A549 (cell line): ENCODE measurements at regions not wholly inside any gene's neighbourhood (a gene's known extent, or its start where the extent isn't known, plus 50 kb on each side); places are given as distances from the start of the nearest gene placed in this dataset.
A peak's percentile ranks its signal among the peaks of the same experiment; 100 is the strongest.
"Not testable (repeated sequence)": the region's sequence is repeated elsewhere in the genome, so short reads cannot be mapped to it uniquely, and the experiment has no call there.

Source experiments
- ATAC-seq, 2 experiments: fragments of 200-7000 bp in 1 of 2; fragments of >200 bp in 1 of 2; cut with Nextera tagmentation in 1 of 2; cut with Tn5 transposase in 1 of 2; 3 replicates each; pipeline versions ENCODE4 v1.8.0 to v1.9.1; 2018 to 2020; ENCODE audit warnings: mild to moderate bottlenecking in 1 of 2, moderate library complexity in 1 of 2
- CTCF ChIA-PET: fragments of 300-600 bp; sonication (Branson Sonifier 250); formaldehyde crosslinking; extraction: SDS; loops from one replicate; lab custom pipeline; 2021; ENCODE audit warnings: antibody characterized with exemption, inconsistent platforms; lab: Yijun Ruan, JAX
- POLR2A ChIA-PET: fragments of 350-600 bp; formaldehyde crosslinking; extraction: SDS; loops from one replicate; lab custom pipeline; 2021; ENCODE audit warnings: antibody characterized with exemption, inconsistent platforms; lab: Yijun Ruan, JAX
- DNase-seq, 2 experiments: peaks; one replicate each; pipeline versions ENCODE4 v3.0.0 to v3.0.0-alpha.2; 2011 to 2016; ENCODE audit warnings: low read depth in 1 of 2, low spot score in 1 of 2
- FAIRE-seq: peaks from 2 replicates; lab custom pipeline; 2011; peaks lifted over from hg19 to GRCh38; lab: Jason Lieb, UNC
- H3K27ac ChIP-seq, 2 experiments: fragments of >200 bp; sonication (Bioruptor Twin); formaldehyde crosslinking; 3 replicates each; pipeline ENCODE4 v1.5.1; 2016 to 2017
- H3K4me1 ChIP-seq: fragments of >200 bp; sonication (Bioruptor Twin); formaldehyde crosslinking; 3 replicates; pipeline ENCODE4 v1.6.1; 2016
- H3K4me2 ChIP-seq: fragments of >200 bp; sonication (Bioruptor Twin); formaldehyde crosslinking; 3 replicates; pipeline ENCODE4 v1.6.1; 2016
- H3K4me3 ChIP-seq: fragments of >200 bp; sonication (Bioruptor Twin); formaldehyde crosslinking; 3 replicates; pipeline ENCODE4 v1.5.1; 2016
- H3K9me3 ChIP-seq: fragments of >200 bp; sonication (Bioruptor Twin); formaldehyde crosslinking; 3 replicates; pipeline ENCODE4 v1.6.1; 2016
- EHMT2 ChIP-seq: fragments of 200-600 bp; sonication (generic); IDR thresholded peaks from 2 replicates; pipeline ENCODE4 v1.6.1; 2016; ENCODE audit warnings: antibody characterized with exemption, low read depth, mild to moderate bottlenecking, moderate library complexity
- GATA3 ChIP-seq: IDR thresholded peaks from 2 replicates; pipeline ENCODE4 v1.6.1; 2012; ENCODE audit warnings: borderline replicate concordance
- NFE2L2 ChIP-seq: fragments of 150-350 bp; conservative IDR thresholded peaks from 2 replicates; pipeline ENCODE4 v1.6.1; 2014; ENCODE audit warnings: low read length
- TP53 ChIP-seq: fragments of 250-450 bp; sonication (Bioruptor Pico); IDR thresholded peaks from 2 replicates; pipeline ENCODE4 v1.5.0; 2021; ENCODE audit warnings: mild to moderate bottlenecking, moderate library complexity
- ZFP36 ChIP-seq: fragments of 450-650 bp; IDR thresholded peaks from 2 replicates; pipeline ENCODE4 v1.6.1; 2014; ENCODE audit warnings: borderline replicate concordance; ENCODE audit not compliant: partially characterized antibody
- ZNF302 ChIP-seq: fragments of 250-450 bp; sonication (Bioruptor Pico); IDR thresholded peaks from 2 replicates; pipeline ENCODE4 v1.9.0; 2021; ENCODE audit warnings: inconsistent platforms, mild to moderate bottlenecking, moderate library complexity
- WGBS: methylation state at CpG from one replicate; pipeline ENCODE4 v1.1.6; 2017; ENCODE audit errors: missing lambda C conversion rate; 5-methylcytosine and 5-hydroxymethylcytosine counted together
- small RNA-seq, 6 experiments: library from RNA; depleted of rRNA; stranded (forward); fragments of <200 nt; gene quantifications; one replicate each; pipeline ENCODE3, GENCODE V24; 2012
- TF ChIP-seq, protein P1 (sequence below): fragments of >200 bp; sonication (Bioruptor Twin); formaldehyde crosslinking; IDR thresholded peaks from 3 replicates; pipeline ENCODE4 v1.6.1; 2016

DNA sequence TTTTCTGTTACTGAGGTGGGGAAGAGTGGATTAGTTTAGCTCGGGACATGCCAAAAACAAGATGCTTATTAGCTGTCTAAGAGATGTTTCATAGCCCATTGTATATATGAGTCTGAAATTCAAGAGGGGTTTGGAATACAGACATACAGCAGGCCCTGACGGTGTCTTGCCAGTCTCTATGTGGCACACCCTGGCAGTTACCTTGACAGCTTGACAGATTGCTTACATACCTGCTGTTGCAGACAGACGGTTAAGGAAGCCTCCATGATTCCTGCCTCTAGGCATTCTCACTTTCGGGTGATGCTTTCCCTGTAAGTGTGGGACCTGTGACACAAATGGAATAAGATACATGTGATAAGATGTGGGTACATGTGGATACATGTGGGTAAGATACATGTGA lies 95.0 kb downstream of the QRSL1 start:
- TF ChIP-seq NFE2L2 (no peak), ZNF302 (CRISPR knock-in tag) (no peak), EHMT2 (no peak), GATA3 (no peak), TP53 (CRISPR knock-in tag) (no peak), ZFP36 (no peak)
- TF ChIP-seq, protein P1, sequence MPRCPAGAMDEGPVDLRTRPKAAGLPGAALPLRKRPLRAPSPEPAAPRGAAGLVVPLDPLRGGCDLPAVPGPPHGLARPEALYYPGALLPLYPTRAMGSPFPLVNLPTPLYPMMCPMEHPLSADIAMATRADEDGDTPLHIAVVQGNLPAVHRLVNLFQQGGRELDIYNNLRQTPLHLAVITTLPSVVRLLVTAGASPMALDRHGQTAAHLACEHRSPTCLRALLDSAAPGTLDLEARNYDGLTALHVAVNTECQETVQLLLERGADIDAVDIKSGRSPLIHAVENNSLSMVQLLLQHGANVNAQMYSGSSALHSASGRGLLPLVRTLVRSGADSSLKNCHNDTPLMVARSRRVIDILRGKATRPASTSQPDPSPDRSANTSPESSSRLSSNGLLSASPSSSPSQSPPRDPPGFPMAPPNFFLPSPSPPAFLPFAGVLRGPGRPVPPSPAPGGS: no peak
- 59% methylated on average over 4 of the region's 4 CpGs for WGBS
- ChIA-PET POLR2A (no interaction called here), CTCF (interaction anchor here (1.0 to 1.1 kb wide), 2 partner anchors 27 to 255 kb away, joined by 3 to 4 read pairs; no protein-coding TSS in a partner anchor)
- no peak for DNase-seq
- Histone ChIP-seq H3K4me3 (no peak overlapping the region), H3K27ac (peak overlapping the region; percentile 82 to 84), H3K4me2 (peak overlapping the region; percentile 55), H3K4me1 (peaks cover 52% of the 10 kb centered on the region), H3K9me3 (no peaks in the 10 kb centered on the region)
- peak; percentile 30 to 33; a peak in 2 of 6 replicates for ATAC-seq
- no peak for FAIRE-seq

DNA sequence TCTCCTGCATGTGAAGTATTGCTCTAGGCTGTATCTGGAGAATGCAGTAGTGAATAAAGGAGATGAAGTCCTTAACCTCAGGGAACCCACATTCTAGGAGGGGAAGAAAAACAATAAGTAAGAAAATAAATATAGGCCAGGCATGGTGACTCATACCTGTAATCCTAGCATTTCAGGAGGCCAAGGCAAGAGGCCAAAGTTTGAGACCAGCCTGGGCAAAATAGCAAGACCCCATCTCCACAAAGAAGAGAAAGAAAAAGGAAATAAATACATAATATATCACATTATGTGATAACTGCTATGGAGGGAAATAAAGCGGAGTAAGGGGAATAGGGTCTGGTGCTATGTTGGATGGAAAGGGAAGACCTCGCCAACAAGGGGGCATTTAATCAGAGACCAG lies 94.0 kb downstream of the QRSL1 start:
- CTCF ChIA-PET, POLR2A ChIA-PET, H3K9me3 ChIP-seq, DNase-seq, H3K4me3 ChIP-seq, H3K4me2 ChIP-seq, ATAC-seq, FAIRE-seq: not testable (repeated sequence)
- peaks cover 51% of the 10 kb centered on the region for H3K4me1 ChIP-seq
- 89% methylated on average over 2 of the region's 2 CpGs for WGBS
- H3K27ac ChIP-seq: peak overlapping the region; percentile 82 to 84

DNA sequence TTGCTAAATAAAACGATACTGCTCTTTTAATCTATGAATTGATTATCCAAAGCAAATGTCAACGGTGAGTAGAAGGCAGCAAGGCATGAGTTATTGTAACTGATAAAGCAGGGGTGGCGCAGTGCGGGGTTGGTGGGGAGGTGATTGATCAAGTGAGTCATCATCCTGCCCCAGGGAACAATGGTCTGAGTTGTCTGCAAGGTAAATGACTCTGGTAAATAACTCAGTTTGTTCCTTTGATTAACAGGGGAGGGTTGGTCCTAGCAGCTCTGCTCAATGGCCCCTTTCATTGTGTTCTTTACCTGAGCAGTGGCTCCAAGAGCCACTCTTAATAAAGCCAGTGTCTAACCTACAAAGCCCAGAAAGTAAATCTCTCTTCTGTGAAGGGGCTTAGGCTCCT lies 91.8 kb downstream of the QRSL1 start:
- POLR2A ChIA-PET: not testable (repeated sequence)

More for the DNA sequence above, 91.8 kb downstream of the QRSL1 start:
- H3K9me3 ChIP-seq, ATAC-seq, DNase-seq, CTCF ChIA-PET, H3K4me3 ChIP-seq, FAIRE-seq: not testable (repeated sequence)
- Histone ChIP-seq H3K4me1 (peaks cover 36% of the 10 kb centered on the region), H3K27ac (peak overlapping the region; percentile 67 to 71; a peak in 5 of 6 replicates), H3K4me2 (peak overlapping the region; percentile 51)
- WGBS: 46% methylated on average over 3 of the region's 4 CpGs

Small RNA genes in the stretch of these regions (small RNA-seq; reads per million reads assigned to genes)
- 0 to 1.4 (median 0) reads per million in 6 experiments for gene MIR587
- gene RNU6-117P: 0 reads per million in 6 experiments
